GM12878 (cell line): ENCODE measurements at regions not wholly inside any gene's neighbourhood (a gene's known extent, or its start where the extent isn't known, plus 50 kb on each side); places are given as distances from the start of the nearest gene placed in this dataset.

Experiments
- ATAC-seq: fragments of 200-7000 bp; cut with Tn5 transposase; 3 replicates; pipeline ENCODE4 v1.9.1; 2020; ENCODE audit warnings: mild to moderate bottlenecking, moderate library complexity
- BruUV-seq: library from RNA; stranded (reverse); fragments of 400-500 nt; replicated peaks from 2 replicates; lab custom pipeline; 2021; lab: Mats Ljungman, UMichigan
- CTCF ChIA-PET: fragments of 300-600 bp; sonication (Branson Sonifier 250); formaldehyde crosslinking; extraction: SDS; loops from one replicate; lab custom pipeline; 2021; ENCODE audit warnings: inconsistent platforms; lab: Yijun Ruan, JAX
- POLR2A ChIA-PET: fragments of 350-600 bp; formaldehyde crosslinking; extraction: SDS; loops from one replicate; lab custom pipeline; 2021; ENCODE audit warnings: inconsistent platforms; lab: Charles Lee
- RAD21 ChIA-PET: fragments of 300-600 bp; sonication (Branson Sonifier 250); formaldehyde crosslinking; loops from one replicate; lab custom pipeline; 2023; ENCODE audit warnings: antibody characterized with exemption; ENCODE audit not compliant: unreplicated experiment; lab: Charles Lee
- SMC1A ChIA-PET: fragments of 300-600 bp; sonication (Branson Sonifier 250); formaldehyde crosslinking; loops from one replicate; lab custom pipeline; 2023; ENCODE audit not compliant: unreplicated experiment, uncharacterized antibody; lab: Charles Lee
- DNase-seq: peaks from one replicate; pipeline ENCODE4 v3.0.0-alpha.2; 2011; ENCODE audit warnings: low read depth, low spot score
- FAIRE-seq: peaks from 3 replicates; lab custom pipeline; 2011; peaks lifted over from hg19 to GRCh38; lab: Jason Lieb, UNC
- H2AFZ ChIP-seq: 2 replicates; pipeline ENCODE4 v1.6.0; 2011; ENCODE audit warnings: low read depth, low read length, control low read depth; ENCODE audit not compliant: control insufficient read depth
- H3K27ac ChIP-seq: 2 replicates; pipeline ENCODE4 v1.5.1; 2011; ENCODE audit warnings: control low read depth; ENCODE audit not compliant: control insufficient read depth, insufficient read depth
- H3K27me3 ChIP-seq, 2 experiments: replicated peaks in 1 of 2; 2 replicates each; pipeline versions ENCODE4 v1.6.0 to v1.6.1; 2011; ENCODE audit warnings: low read length in 1 of 2; ENCODE audit not compliant: control insufficient read depth in 2 of 2, insufficient read depth in 2 of 2
- H3K36me3 ChIP-seq, 2 experiments: 2 replicates each; pipeline ENCODE4 v1.5.1; 2011; ENCODE audit warnings: low read length in 1 of 2; ENCODE audit not compliant: control insufficient read depth in 2 of 2, insufficient read depth in 2 of 2
- H3K4me1 ChIP-seq: 2 replicates; pipeline ENCODE4 v1.6.1; 2011; ENCODE audit warnings: mild to moderate bottlenecking, low read length, moderate library complexity, mixed read lengths; ENCODE audit not compliant: control insufficient read depth, insufficient read depth
- H3K4me2 ChIP-seq: 2 replicates; pipeline ENCODE4 v1.6.0; 2011; ENCODE audit warnings: control low read depth; ENCODE audit not compliant: control insufficient read depth, insufficient read depth
- H3K4me3 ChIP-seq: fragments of 200-600 bp; sonication (generic); 2 replicates; pipeline ENCODE4 v1.5.1; 2016
- H3K79me2 ChIP-seq: 2 replicates; pipeline ENCODE4 v1.6.0; 2011; ENCODE audit warnings: low read length; ENCODE audit not compliant: control insufficient read depth, insufficient read depth
- H3K9ac ChIP-seq: 2 replicates; pipeline ENCODE4 v1.8.0; 2011; ENCODE audit warnings: low read length, control low read depth, mixed read lengths; ENCODE audit not compliant: control insufficient read depth, insufficient read depth
- H3K9me3 ChIP-seq: replicated peaks from 3 replicates; pipeline ENCODE4 v1.5.1; 2011; ENCODE audit warnings: mild to moderate bottlenecking, low read length; ENCODE audit not compliant: control insufficient read depth, insufficient read depth
- H4K20me1 ChIP-seq: 2 replicates; pipeline ENCODE4 v1.6.0; 2011; ENCODE audit not compliant: control insufficient read depth, insufficient read depth
- ATF2 ChIP-seq: IDR thresholded peaks from 2 replicates; pipeline ENCODE4 v1.6.1; 2012; ENCODE audit warnings: low read length, inconsistent platforms
- ATF7 ChIP-seq: fragments of 450-650 bp; IDR thresholded peaks from 2 replicates; pipeline ENCODE4 v1.6.1; 2016; ENCODE audit warnings: low read depth, mild to moderate bottlenecking
- CEBPB ChIP-seq, 2 experiments: fragments of 150-350 bp in 1 of 2; IDR thresholded peaks; 2 replicates each; pipeline ENCODE4 v1.6.1; 2012 to 2014; ENCODE audit warnings: low read depth in 2 of 2, low read length in 2 of 2, borderline replicate concordance in 1 of 2, inconsistent platforms in 1 of 2
- ESRRA ChIP-seq: IDR thresholded peaks from 2 replicates; pipeline ENCODE4 v1.6.1; 2012; ENCODE audit warnings: mild to moderate bottlenecking, low read length, improper control_type of control experiment
- FOS ChIP-seq: IDR thresholded peaks from 3 replicates; pipeline ENCODE4 v1.6.1; 2011; ENCODE audit warnings: borderline replicate concordance; ENCODE audit not compliant: insufficient read length; ENCODE audit errors: extremely low read depth
- HDAC6 ChIP-seq: fragments of 200-600 bp; sonication (generic); IDR thresholded peaks from one replicate; pipeline ENCODE4 v1.8.0; 2017; ENCODE audit warnings: antibody characterized with exemption; ENCODE audit not compliant: unreplicated experiment
- HDGF ChIP-seq: fragments of 450-650 bp; IDR thresholded peaks from 2 replicates; pipeline ENCODE4 v1.6.1; 2016; ENCODE audit warnings: antibody characterized with exemption
- IRF4 ChIP-seq: IDR thresholded peaks from 2 replicates; pipeline ENCODE4 v1.6.1; 2011; ENCODE audit warnings: low read depth, low read length
- MAX ChIP-seq: IDR thresholded peaks from 2 replicates; pipeline ENCODE4 v1.6.1; 2012; ENCODE audit warnings: low read depth, low read length, improper control_type of control experiment
- PKNOX1 ChIP-seq: fragments of 450-650 bp; IDR thresholded peaks from 2 replicates; pipeline ENCODE4 v1.6.1; 2016; ENCODE audit warnings: mild to moderate bottlenecking
- RUNX3 ChIP-seq: IDR thresholded peaks from 2 replicates; pipeline ENCODE4 v1.6.1; 2012; ENCODE audit warnings: low read length, inconsistent platforms
- SMAD1 ChIP-seq: fragments of 450-650 bp; IDR thresholded peaks from 2 replicates; pipeline ENCODE4 v1.6.1; 2018; ENCODE audit warnings: mild to moderate bottlenecking, low read depth; ENCODE audit not compliant: partially characterized antibody
- TCF3 ChIP-seq: IDR thresholded peaks from 2 replicates; pipeline ENCODE4 v1.6.1; 2012; ENCODE audit warnings: low read depth, mild to moderate bottlenecking, low read length, borderline replicate concordance; ENCODE audit not compliant: insufficient read depth
- WGBS: methylation state at CpG from one replicate; pipeline ENCODE4 v1.1.6; 2016; ENCODE audit warnings: low lambda C conversion rate; ENCODE audit not compliant: insufficient replicate concordance, insufficient coverage; ENCODE audit errors: missing lambda C conversion rate; 5-methylcytosine and 5-hydroxymethylcytosine counted together
- in situ Hi-C: fragments of 300-500 bp; cut with MboI; formaldehyde crosslinking; loops from 9 replicates; pipeline ENCODE4 v1.14.3; 2018; ENCODE audit warnings: mixed read lengths
- intact Hi-C: fragments of 100-400 bp; cut with micrococcal nuclease; formaldehyde crosslinking; loops from one replicate; pipeline ENCODE4 v1.14.2; 2022; ENCODE audit not compliant: unreplicated experiment

- in situ Hi-C loops (no loop called here), intact Hi-C loops (loop anchor here (1.0 to 5.0 kb wide), 2 partner anchors 116 to 269 kb away; no protein-coding TSS in a partner anchor)
- no peaks in the 10 kb centered on the region for H3K27me3 ChIP-seq
- no peak overlapping the region for H3K4me3 ChIP-seq
- SMC1A ChIA-PET: interaction anchor here (1.2 kb wide), 1 partner anchor 116 kb away, joined by 3 read pairs; no protein-coding TSS in a partner anchor
- DNase-seq: no peak
- no peaks in the 10 kb centered on the region for H3K36me3 ChIP-seq
- H3K9me3 ChIP-seq: no peaks in the 10 kb centered on the region; the same call in 2 of the 3 replicates
- FAIRE-seq: no peak
- peak; percentile 69 for ATAC-seq
- RAD21 ChIA-PET: interaction anchor here (1.5 kb wide), 1 partner anchor 49 kb away, joined by 3 read pairs; no protein-coding TSS in a partner anchor
- H3K79me2 ChIP-seq: no peaks in the 10 kb centered on the region
- TF ChIP-seq HDAC6: no peak
- no peak for TF ChIP-seq MAX
- TF ChIP-seq RUNX3: peak; percentile 33; the same call in 1 of the 2 replicates
- TF ChIP-seq HDGF: no peak
- no peak for TF ChIP-seq CEBPB (IDR thresholded peaks at IDR 0.05; ENCODE audit: borderline replicate concordance in 1 of 2, low read depth in 2 of 2, low read length in 2 of 2)
- H3K4me2 ChIP-seq: no peak overlapping the region
- H3K27ac ChIP-seq: no peak overlapping the region
- 4% methylated on average over 1 of the region's 1 CpG for WGBS
- no peak overlapping the region for H2AFZ ChIP-seq
- no peaks in the 10 kb centered on the region; the same call in 1 of the 2 replicates for H3K4me1 ChIP-seq
- no peak overlapping the region for H3K9ac ChIP-seq
- H4K20me1 ChIP-seq: no peaks in the 10 kb centered on the region
- CTCF ChIA-PET: no interaction called here
- no TSS peak for BruUV-seq
- POLR2A ChIA-PET: no interaction called here
These were observed 173.1 kb downstream of the VSIG4 start for GRCh38 chrX:65866773-65867172.

GRCh38 chrX:65866146-65866545 is 173.7 kb downstream of the VSIG4 start:
- ChIA-PET CTCF (interaction anchor here (1.4 kb wide), 1 partner anchor 120 kb away, joined by 3 read pairs; no protein-coding TSS in a partner anchor), POLR2A (no interaction called here), SMC1A (no interaction called here), RAD21 (interaction anchor here (1.1 to 1.5 kb wide), 2 partner anchors 48 to 143 kb away, joined by 3 read pairs; no protein-coding TSS in a partner anchor)
- H3K4me2 ChIP-seq: no peak overlapping the region
- no peak overlapping the region for H2AFZ ChIP-seq
- in situ Hi-C loops (no loop called here), intact Hi-C loops (loop anchor here (1.0 to 5.0 kb wide), 2 partner anchors 116 to 269 kb away; no protein-coding TSS in a partner anchor)
- no peaks in the 10 kb centered on the region for H3K79me2 ChIP-seq
- H3K4me1 ChIP-seq: no peaks in the 10 kb centered on the region; the same call in 1 of the 2 replicates
- H3K36me3 ChIP-seq: no peaks in the 10 kb centered on the region
- ATAC-seq (peak; percentile 95), DNase-seq (peak; percentile 55), FAIRE-seq (peak; percentile 49)
- no peaks in the 10 kb centered on the region; the same call in 2 of the 3 replicates for H3K9me3 ChIP-seq
- H3K9ac ChIP-seq: no peak overlapping the region
- no TSS peak for BruUV-seq
- no peak overlapping the region for H3K27ac ChIP-seq
- H3K27me3 ChIP-seq: no peaks in the 10 kb centered on the region
- H3K4me3 ChIP-seq: no peak overlapping the region
- no peaks in the 10 kb centered on the region for H4K20me1 ChIP-seq
- 0 out of 2 replicates have a peak, but pooled peaks have one; percentile 20 for TF ChIP-seq ATF2
- no peak for TF ChIP-seq FOS
- no peak for TF ChIP-seq TCF3
- peak; percentile 47; the same call in 1 of the 2 replicates for TF ChIP-seq PKNOX1
- TF ChIP-seq ESRRA: no peak
- TF ChIP-seq IRF4: no peak
- no peak for TF ChIP-seq SMAD1
- TF ChIP-seq ATF7: 0 out of 2 replicates have a peak, but pooled peaks have one; percentile 14
- TF ChIP-seq RUNX3: peak; percentile 79
